ENCODE measurements at regions not wholly inside any gene's neighbourhood (a gene's known extent, or its start where the extent isn't known, plus 50 kb on each side); places are given as distances from the start of the nearest gene placed in this dataset.

DNA sequence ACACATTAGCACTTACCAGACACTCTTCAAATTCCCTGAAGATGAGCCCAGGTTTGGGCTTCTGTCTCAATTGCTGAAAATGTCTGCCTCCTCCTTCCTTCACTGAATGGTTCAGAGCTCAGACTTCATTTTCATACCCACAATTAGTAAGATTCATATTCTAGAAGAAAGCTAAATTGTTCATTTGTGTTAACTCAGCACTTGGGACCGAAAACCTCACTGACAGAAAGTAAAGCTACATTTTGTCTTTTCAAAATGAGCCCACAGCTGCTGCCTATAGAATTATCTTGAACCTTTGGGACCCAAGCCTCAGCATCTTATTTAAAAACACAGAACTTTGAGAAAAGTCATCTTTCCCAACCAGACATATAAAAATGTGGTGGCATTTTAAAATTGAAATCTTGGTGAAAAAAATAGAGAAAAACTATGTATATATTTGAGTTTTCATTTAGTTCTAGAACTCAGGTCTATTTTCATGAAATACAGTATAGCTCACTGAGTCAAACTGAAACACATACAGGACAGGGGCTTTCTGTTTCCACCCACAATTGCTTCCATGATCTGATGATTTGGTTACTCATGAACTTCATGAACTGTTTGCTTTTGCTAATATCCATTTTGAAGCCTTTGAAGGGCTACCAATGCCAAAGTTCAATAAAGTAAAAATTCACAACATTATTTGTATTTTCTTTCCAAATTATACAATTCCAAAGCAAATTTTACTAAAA is 119.1 kb upstream of the PFKP start:
- intact Hi-C loops (cut with micrococcal nuclease; ENCODE audit: unreplicated experiment): no loop called here
- Histone ChIP-seq H3K27ac (ENCODE audit: low read depth, low read length, poor library complexity, severe bottlenecking) (no peak overlapping the region), H3K9me2 (ENCODE audit: insufficient read depth, low read length) (no peaks in the 10 kb centered on the region), H2AFZ (ENCODE audit: low read length) (no peak overlapping the region), H3K36me3 (ENCODE audit: insufficient read depth, low read length) (no peaks in the 10 kb centered on the region), H3K9me3 (ENCODE audit: low read length) (no peaks in the 10 kb centered on the region), H3K4me1 (ENCODE audit: insufficient read depth, low read length, poor library complexity, severe bottlenecking) (no peaks in the 10 kb centered on the region), H3K4me3 (ENCODE audit: low read depth, low read length, poor library complexity, severe bottlenecking) (no peak overlapping the region), H3K4me2 (ENCODE audit: low read length) (no peak overlapping the region), H3K79me2 (ENCODE audit: insufficient read depth, low read depth, low read length) (no peaks in the 10 kb centered on the region), H4K20me1 (ENCODE audit: insufficient read depth, low read length) (no peaks in the 10 kb centered on the region)
- no TSS peak for BruUV-seq (replicated peaks)
- ChIA-PET CTCF (ENCODE audit: unreplicated experiment) (no interaction called here), POLR2A (no interaction called here)
- DNase-seq (ENCODE audit: low spot score): no peak
- no peak for TF ChIP-seq EZH2phosphoT487 (IDR thresholded peaks at IDR 0.05; ENCODE audit: borderline replicate concordance, low read depth, low read length)
- TF ChIP-seq, protein P1, sequence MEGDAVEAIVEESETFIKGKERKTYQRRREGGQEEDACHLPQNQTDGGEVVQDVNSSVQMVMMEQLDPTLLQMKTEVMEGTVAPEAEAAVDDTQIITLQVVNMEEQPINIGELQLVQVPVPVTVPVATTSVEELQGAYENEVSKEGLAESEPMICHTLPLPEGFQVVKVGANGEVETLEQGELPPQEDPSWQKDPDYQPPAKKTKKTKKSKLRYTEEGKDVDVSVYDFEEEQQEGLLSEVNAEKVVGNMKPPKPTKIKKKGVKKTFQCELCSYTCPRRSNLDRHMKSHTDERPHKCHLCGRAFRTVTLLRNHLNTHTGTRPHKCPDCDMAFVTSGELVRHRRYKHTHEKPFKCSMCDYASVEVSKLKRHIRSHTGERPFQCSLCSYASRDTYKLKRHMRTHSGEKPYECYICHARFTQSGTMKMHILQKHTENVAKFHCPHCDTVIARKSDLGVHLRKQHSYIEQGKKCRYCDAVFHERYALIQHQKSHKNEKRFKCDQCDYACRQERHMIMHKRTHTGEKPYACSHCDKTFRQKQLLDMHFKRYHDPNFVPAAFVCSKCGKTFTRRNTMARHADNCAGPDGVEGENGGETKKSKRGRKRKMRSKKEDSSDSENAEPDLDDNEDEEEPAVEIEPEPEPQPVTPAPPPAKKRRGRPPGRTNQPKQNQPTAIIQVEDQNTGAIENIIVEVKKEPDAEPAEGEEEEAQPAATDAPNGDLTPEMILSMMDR (conservative IDR thresholded peaks at IDR 0.05; ENCODE audit: low read length): no peak

DNA sequence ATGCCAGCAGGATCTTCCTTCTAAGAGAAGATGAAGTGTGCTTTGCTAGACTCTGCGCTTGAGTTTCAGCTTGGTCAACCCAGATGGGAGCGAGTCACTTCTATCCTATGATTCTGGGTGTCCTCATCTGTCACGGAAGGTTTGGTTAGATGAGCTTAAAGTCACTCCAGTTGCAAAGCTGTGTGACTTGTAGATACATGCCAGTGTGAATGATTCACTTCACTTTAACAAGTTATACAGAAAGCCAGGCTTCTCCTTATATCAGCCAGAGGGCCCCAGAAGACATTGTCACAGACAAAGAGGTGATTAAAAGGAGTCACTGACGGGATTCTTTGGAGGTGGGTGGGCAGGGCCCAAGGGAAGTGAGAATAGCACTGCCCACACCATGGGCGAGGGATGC is 122.6 kb upstream of the PFKP start:
- POLR2A ChIA-PET: no interaction called here
- no peaks in the 10 kb centered on the region for H3K4me1 ChIP-seq (ENCODE audit: insufficient read depth, low read length, poor library complexity, severe bottlenecking)
- no peaks in the 10 kb centered on the region for H3K9me3 ChIP-seq (ENCODE audit: low read length)
- CTCF ChIA-PET (ENCODE audit: unreplicated experiment): no interaction called here
- no peak for DNase-seq (ENCODE audit: low spot score)
- H3K79me2 ChIP-seq (ENCODE audit: insufficient read depth, low read depth, low read length): no peaks in the 10 kb centered on the region
- intact Hi-C loops (cut with micrococcal nuclease; ENCODE audit: unreplicated experiment): no loop called here
- no peak overlapping the region for H3K27ac ChIP-seq (ENCODE audit: low read depth, low read length, poor library complexity, severe bottlenecking)
- no TSS peak for BruUV-seq (replicated peaks)
- no peak for TF ChIP-seq EZH2phosphoT487 (IDR thresholded peaks at IDR 0.05; ENCODE audit: borderline replicate concordance, low read depth, low read length)
- TF ChIP-seq, protein P1 (conservative IDR thresholded peaks at IDR 0.05; ENCODE audit: low read length): no peak
- no peak overlapping the region for H2AFZ ChIP-seq (ENCODE audit: low read length)
- no peak overlapping the region for H3K4me2 ChIP-seq (ENCODE audit: low read length)
- no peak overlapping the region for H3K4me3 ChIP-seq (ENCODE audit: low read depth, low read length, poor library complexity, severe bottlenecking)
- no peaks in the 10 kb centered on the region for H3K36me3 ChIP-seq (ENCODE audit: insufficient read depth, low read length)
- no peaks in the 10 kb centered on the region for H3K9me2 ChIP-seq (ENCODE audit: insufficient read depth, low read length)
- H4K20me1 ChIP-seq (ENCODE audit: insufficient read depth, low read length): no peaks in the 10 kb centered on the region

DNA sequence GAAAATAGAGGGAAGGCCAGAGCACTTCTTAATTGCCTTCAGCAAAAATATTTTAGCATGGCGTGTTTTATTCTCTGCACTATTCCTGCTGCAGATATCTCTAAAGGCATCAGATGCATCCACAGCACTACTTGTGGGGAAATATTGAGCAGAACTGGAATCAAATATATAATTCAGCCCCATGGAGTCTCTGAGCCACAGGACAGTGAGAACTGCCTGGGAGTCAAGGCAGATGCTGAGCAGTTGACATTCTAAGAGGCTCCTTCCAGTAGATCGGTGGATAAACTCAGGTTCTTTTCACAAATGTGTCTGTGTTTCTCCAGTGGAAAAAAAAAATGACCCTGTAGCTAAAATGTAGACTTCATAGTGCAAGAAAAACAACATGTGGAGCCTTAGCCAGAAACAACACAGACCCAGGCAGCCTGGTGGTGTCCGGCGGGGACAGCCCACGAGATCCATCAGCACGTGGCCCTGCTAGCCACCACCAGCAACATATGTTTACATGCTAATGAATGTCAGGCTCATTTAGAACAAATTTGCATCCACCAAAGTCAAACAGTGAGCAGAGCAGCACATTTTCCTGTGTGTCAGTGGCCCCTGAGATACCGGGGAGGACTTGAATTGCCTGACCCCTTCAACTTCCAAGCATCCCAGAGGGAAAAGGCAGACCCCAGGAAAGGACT is 123.3 kb upstream of the PFKP start:
- TF ChIP-seq, protein P1 (conservative IDR thresholded peaks at IDR 0.05; ENCODE audit: low read length): no peak
- no peak for TF ChIP-seq EZH2phosphoT487 (IDR thresholded peaks at IDR 0.05; ENCODE audit: borderline replicate concordance, low read depth, low read length)
- DNase-seq (ENCODE audit: low spot score): no peak
- Histone ChIP-seq H3K79me2 (ENCODE audit: insufficient read depth, low read depth, low read length) (no peaks in the 10 kb centered on the region), H3K4me1 (ENCODE audit: insufficient read depth, low read length, poor library complexity, severe bottlenecking) (no peaks in the 10 kb centered on the region), H4K20me1 (ENCODE audit: insufficient read depth, low read length) (no peaks in the 10 kb centered on the region), H3K27ac (ENCODE audit: low read depth, low read length, poor library complexity, severe bottlenecking) (no peak overlapping the region), H3K9me3 (ENCODE audit: low read length) (no peaks in the 10 kb centered on the region), H3K36me3 (ENCODE audit: insufficient read depth, low read length) (no peaks in the 10 kb centered on the region), H2AFZ (ENCODE audit: low read length) (no peak overlapping the region), H3K9me2 (ENCODE audit: insufficient read depth, low read length) (no peaks in the 10 kb centered on the region), H3K4me3 (ENCODE audit: low read depth, low read length, poor library complexity, severe bottlenecking) (no peak overlapping the region), H3K4me2 (ENCODE audit: low read length) (no peak overlapping the region)
- no TSS peak for BruUV-seq (replicated peaks)
- ChIA-PET CTCF (ENCODE audit: unreplicated experiment) (no interaction called here), POLR2A (interaction anchor here (0.7 kb wide), 1 partner anchor 1125 kb away, joined by 3 read pairs; no protein-coding TSS in a partner anchor)
- intact Hi-C loops (cut with micrococcal nuclease; ENCODE audit: unreplicated experiment): no loop called here
